SHP77 (cell line): ENCODE measurements at regions not wholly inside any gene's neighbourhood (a gene's known extent, or its start where the extent isn't known, plus 50 kb on each side); places are given as distances from the start of the nearest gene placed in this dataset.

ENCODE experiments used
- DNase-seq, 2 experiments: peaks; one replicate each; lab custom pipeline; 2025; lab: John Stamatoyannopoulos, UW

- peak; percentile 56 to 61 for DNase-seq
Measured at GRCh38 chr9:3732077-3733038, 206.6 kb upstream of the RFX3 start.

GRCh38 chr9:3730511-3730922 lies 204.7 kb upstream of the RFX3 start:
- no peak for DNase-seq

- no peak for DNase-seq
Measured at GRCh38 chr9:3721096-3721495, 195.3 kb upstream of the RFX3 start.

- DNase-seq: no peak
Measured at GRCh38 chr9:3719286-3719685, 193.5 kb upstream of the RFX3 start.

- no peak for DNase-seq
Measured at GRCh38 chr9:3716415-3716814, 190.6 kb upstream of the RFX3 start.

GRCh38 chr9:3708751-3709150 lies 182.9 kb upstream of the RFX3 start:
- no peak for DNase-seq

GRCh38 chr9:3704890-3705289 lies 179.1 kb upstream of the RFX3 start:
- no peak for DNase-seq

- DNase-seq: no peak
Measured at GRCh38 chr9:3700772-3701171, 175.0 kb upstream of the RFX3 start.

GRCh38 chr9:3699883-3700282 lies 174.1 kb upstream of the RFX3 start:
- no peak for DNase-seq

- DNase-seq: no peak
Measured at GRCh38 chr9:3698531-3698930, 172.7 kb upstream of the RFX3 start.

GRCh38 chr9:3698076-3698475 lies 172.3 kb upstream of the RFX3 start:
- DNase-seq: no peak

- no peak for DNase-seq
Measured at GRCh38 chr9:3696368-3696767, 170.6 kb upstream of the RFX3 start.

- DNase-seq: no peak
Measured at GRCh38 chr9:3692606-3693005, 166.8 kb upstream of the RFX3 start.

GRCh38 chr9:3689555-3689954 lies 163.8 kb upstream of the RFX3 start:
- DNase-seq: no peak

- DNase-seq: no peak
Measured at GRCh38 chr9:3687145-3687544, 161.3 kb upstream of the RFX3 start.

- DNase-seq: no peak
Measured at GRCh38 chr9:3682186-3682585, 156.4 kb upstream of the RFX3 start.

- DNase-seq: no peak
Measured at GRCh38 chr9:3677541-3677940, 151.7 kb upstream of the RFX3 start.

GRCh38 chr9:3676766-3677165 lies 151.0 kb upstream of the RFX3 start:
- no peak for DNase-seq

GRCh38 chr9:3675946-3676345 lies 150.1 kb upstream of the RFX3 start:
- DNase-seq: no peak

GRCh38 chr9:3674561-3674960 lies 148.8 kb upstream of the RFX3 start:
- no peak for DNase-seq

GRCh38 chr9:3672399-3672798 lies 146.6 kb upstream of the RFX3 start:
- no peak for DNase-seq

- DNase-seq: no peak
Measured at GRCh38 chr9:3664044-3664443, 138.2 kb upstream of the RFX3 start.

- DNase-seq: no peak
Measured at GRCh38 chr9:3662671-3663070, 136.9 kb upstream of the RFX3 start.

GRCh38 chr9:3660936-3661335 lies 135.1 kb upstream of the RFX3 start:
- no peak for DNase-seq
